ENCODE measurements at regions not wholly inside any gene's neighbourhood (a gene's known extent, or its start where the extent isn't known, plus 50 kb on each side); places are given as distances from the start of the nearest gene placed in this dataset.

- no peak overlapping the region for H3K4me3 ChIP-seq (replicated peaks; ENCODE audit: low read depth, low read length)
- TF ChIP-seq CTCF (IDR thresholded peaks at IDR 0.05; ENCODE audit: low read depth, low read length, missing control alignments): no peak
- no peak for DNase-seq (ENCODE audit: extremely low read depth, low read depth)
Observed at GRCh38 chr12:126719912-126720705, 1546.9 kb upstream of the TMEM132C start.

- TF ChIP-seq CTCF (IDR thresholded peaks at IDR 0.05; ENCODE audit: low read depth, low read length, missing control alignments): no peak
- DNase-seq (ENCODE audit: extremely low read depth, low read depth): no peak
- no peak overlapping the region for H3K4me3 ChIP-seq (replicated peaks; ENCODE audit: low read depth, low read length)
Observed at GRCh38 chr12:126726481-126727217, 1540.3 kb upstream of the TMEM132C start.

GRCh38 chr12:126727218-126728075 is 1539.5 kb upstream of the TMEM132C start:
- no peak overlapping the region for H3K4me3 ChIP-seq (replicated peaks; ENCODE audit: low read depth, low read length)

GRCh38 chr12:126734296-126734695 is 1532.7 kb upstream of the TMEM132C start:
- DNase-seq (ENCODE audit: extremely low read depth, low read depth): no peak
- no peak overlapping the region for H3K4me3 ChIP-seq (replicated peaks; ENCODE audit: low read depth, low read length)
- no peak for TF ChIP-seq CTCF (IDR thresholded peaks at IDR 0.05; ENCODE audit: low read depth, low read length, missing control alignments)

More at GRCh38 chr12:126727218-126728075, 1539.5 kb upstream of the TMEM132C start:
- DNase-seq (ENCODE audit: extremely low read depth, low read depth): no peak
- TF ChIP-seq CTCF (IDR thresholded peaks at IDR 0.05; ENCODE audit: low read depth, low read length, missing control alignments): no peak

GRCh38 chr12:126734710-126735109 is 1532.3 kb upstream of the TMEM132C start:
- DNase-seq (ENCODE audit: extremely low read depth, low read depth): no peak
- TF ChIP-seq CTCF (IDR thresholded peaks at IDR 0.05; ENCODE audit: low read depth, low read length, missing control alignments): no peak
- no peak overlapping the region for H3K4me3 ChIP-seq (replicated peaks; ENCODE audit: low read depth, low read length)

- DNase-seq (ENCODE audit: extremely low read depth, low read depth): no peak
- H3K4me3 ChIP-seq (replicated peaks; ENCODE audit: low read depth, low read length): no peak overlapping the region
- TF ChIP-seq CTCF (IDR thresholded peaks at IDR 0.05; ENCODE audit: low read depth, low read length, missing control alignments): no peak
Observed at GRCh38 chr12:126741536-126742240, 1525.3 kb upstream of the TMEM132C start.
